KMS-11 (cell line): ENCODE measurements at regions not wholly inside any gene's neighbourhood (a gene's known extent, or its start where the extent isn't known, plus 50 kb on each side); places are given as distances from the start of the nearest gene placed in this dataset.

Source experiments
- H2AFZ ChIP-seq: fragments of 200-600 bp; sonication (generic); 2 replicates; pipeline ENCODE4 v1.6.1; 2016; ENCODE audit warnings: antibody characterized with exemption, mixed run types, low read depth
- H3K27ac ChIP-seq: fragments of 200-600 bp; sonication (generic); 2 replicates; pipeline ENCODE4 v1.6.1; 2016; ENCODE audit warnings: mild to moderate bottlenecking, mixed run types
- H3K27me3 ChIP-seq: fragments of 200-600 bp; sonication (generic); 2 replicates; pipeline ENCODE4 v1.6.1; 2017; ENCODE audit warnings: mild to moderate bottlenecking, low read depth, mixed run types, moderate library complexity; ENCODE audit not compliant: insufficient read depth
- H3K36me3 ChIP-seq: fragments of 200-600 bp; sonication (generic); 2 replicates; pipeline ENCODE4 v1.6.1; 2017; ENCODE audit warnings: mild to moderate bottlenecking, mixed run types; ENCODE audit not compliant: insufficient read depth
- H3K4me1 ChIP-seq: fragments of 200-600 bp; sonication (generic); 2 replicates; pipeline ENCODE4 v1.6.1; 2016; ENCODE audit warnings: mild to moderate bottlenecking, low read depth, mixed run types; ENCODE audit not compliant: poor library complexity, severe bottlenecking
- H3K4me2 ChIP-seq: fragments of 200-600 bp; sonication (generic); 2 replicates; pipeline ENCODE4 v1.7.0; 2016; ENCODE audit warnings: mild to moderate bottlenecking, mixed run types
- H3K4me3 ChIP-seq: fragments of 200-600 bp; sonication (generic); IDR thresholded peaks from 2 replicates; pipeline ENCODE4 v1.6.1; 2017; ENCODE audit warnings: low read depth, low read length, mixed read lengths; ENCODE audit not compliant: insufficient read depth
- H3K79me2 ChIP-seq: fragments of 200-600 bp; sonication (generic); 2 replicates; pipeline ENCODE4 v1.6.1; 2016; ENCODE audit warnings: low read depth, mixed run types; ENCODE audit not compliant: insufficient read depth
- H3K9ac ChIP-seq: fragments of 200-600 bp; sonication (generic); 2 replicates; pipeline ENCODE4 v1.6.1; 2016; ENCODE audit warnings: mild to moderate bottlenecking, mixed run types
- H4K20me1 ChIP-seq: fragments of 200-600 bp; sonication (generic); 2 replicates; pipeline ENCODE4 v1.6.1; 2016; ENCODE audit warnings: mild to moderate bottlenecking, mixed run types; ENCODE audit not compliant: insufficient read depth
- CTCF ChIP-seq: fragments of 200-600 bp; sonication (generic); conservative IDR thresholded peaks from 2 replicates; pipeline ENCODE4 v1.6.1; 2017; ENCODE audit warnings: low read depth, mild to moderate bottlenecking, antibody characterized with exemption, low read length, moderate library complexity, mixed read lengths

GRCh38 chr4:122100508-122100907 lies 51.6 kb upstream of the BLTP1 start:
- no peak overlapping the region for H3K27ac ChIP-seq
- no peak overlapping the region for H3K4me2 ChIP-seq
- H3K9ac ChIP-seq, result no peak overlapping the region

GRCh38 chr4:122099896-122100295 lies 52.2 kb upstream of the BLTP1 start:
- TF ChIP-seq CTCF, result no peak
- Histone ChIP-seq H4K20me1 (no peaks in the 10 kb centered on the region), H3K4me2 (no peak overlapping the region), H3K27me3 (no peaks in the 10 kb centered on the region), H3K79me2 (no peaks in the 10 kb centered on the region), H3K27ac (no peak overlapping the region), H3K4me1 (no peaks in the 10 kb centered on the region), H3K4me3 (no peak overlapping the region), H2AFZ (no peak overlapping the region), H3K36me3 (no peaks in the 10 kb centered on the region), H3K9ac (no peak overlapping the region)

More at GRCh38 chr4:122100508-122100907, 51.6 kb upstream of the BLTP1 start:
- Histone ChIP-seq H2AFZ (no peak overlapping the region), H3K27me3 (no peaks in the 10 kb centered on the region), H3K36me3 (no peaks in the 10 kb centered on the region), H3K4me3 (no peak overlapping the region), H4K20me1 (no peaks in the 10 kb centered on the region), H3K79me2 (no peaks in the 10 kb centered on the region), H3K4me1 (no peaks in the 10 kb centered on the region)
- no peak for TF ChIP-seq CTCF

GRCh38 chr4:122091836-122092405 lies 60.2 kb upstream of the BLTP1 start:
- Histone ChIP-seq H2AFZ (no peak overlapping the region), H3K4me3 (no peak overlapping the region), H4K20me1 (no peaks in the 10 kb centered on the region), H3K36me3 (no peaks in the 10 kb centered on the region), H3K27me3 (no peaks in the 10 kb centered on the region), H3K27ac (no peak overlapping the region), H3K9ac (no peak overlapping the region), H3K4me2 (no peak overlapping the region), H3K79me2 (no peaks in the 10 kb centered on the region), H3K4me1 (no peaks in the 10 kb centered on the region)
- TF ChIP-seq CTCF, result no peak

DNA sequence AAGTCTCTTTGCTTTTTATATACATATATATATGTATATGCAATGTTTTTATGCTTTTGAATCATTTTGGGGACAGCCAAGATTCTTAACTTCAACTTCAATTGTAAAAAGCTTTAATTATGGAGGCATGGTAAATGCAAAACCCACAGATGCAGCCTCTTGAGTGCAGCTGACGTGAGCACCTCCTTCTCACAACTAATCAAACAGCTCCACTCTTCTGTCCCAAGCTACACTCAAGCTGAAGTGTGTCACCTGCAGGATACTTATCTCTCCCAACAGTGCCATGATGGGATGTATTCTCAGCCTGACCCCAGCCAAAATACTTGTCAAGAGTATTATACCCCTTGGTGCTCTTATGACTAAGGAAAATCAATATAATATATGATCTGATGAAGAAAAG lies 60.7 kb upstream of the BLTP1 start:
- Histone ChIP-seq H3K27me3 (no peaks in the 10 kb centered on the region), H3K4me3 (no peak overlapping the region), H3K79me2 (no peaks in the 10 kb centered on the region), H3K27ac (no peak overlapping the region), H3K9ac (no peak overlapping the region), H4K20me1 (no peaks in the 10 kb centered on the region), H3K36me3 (no peaks in the 10 kb centered on the region), H2AFZ (no peak overlapping the region), H3K4me2 (no peak overlapping the region), H3K4me1 (no peaks in the 10 kb centered on the region)
- no peak for TF ChIP-seq CTCF

DNA sequence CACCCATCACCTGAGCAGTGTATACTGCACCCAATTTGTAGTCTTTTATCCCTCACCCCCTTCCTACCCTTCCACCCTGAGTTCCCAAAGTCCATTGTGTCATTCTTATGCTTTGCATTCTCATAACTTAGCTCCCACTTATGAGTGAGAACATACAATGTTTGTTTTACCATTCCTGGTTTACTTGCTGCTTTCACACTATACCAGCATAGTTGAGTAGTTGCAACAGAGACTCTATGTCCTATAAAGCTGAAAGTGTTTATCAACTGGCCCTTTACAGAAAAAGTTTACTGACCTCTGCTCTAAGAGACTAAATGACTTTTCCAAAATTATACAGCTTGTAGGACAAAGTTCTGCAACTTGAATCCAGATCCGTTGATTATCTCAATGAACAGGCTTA lies 61.1 kb upstream of the BLTP1 start:
- no peak for TF ChIP-seq CTCF
- no peak overlapping the region for H3K4me2 ChIP-seq
- no peaks in the 10 kb centered on the region for H4K20me1 ChIP-seq

More for the DNA sequence above, 61.1 kb upstream of the BLTP1 start:
- no peak overlapping the region for H3K27ac ChIP-seq
- H3K27me3 ChIP-seq, result no peaks in the 10 kb centered on the region
- no peaks in the 10 kb centered on the region for H3K79me2 ChIP-seq
- no peak overlapping the region for H3K4me3 ChIP-seq
- no peaks in the 10 kb centered on the region for H3K36me3 ChIP-seq
- no peaks in the 10 kb centered on the region for H3K4me1 ChIP-seq
- H2AFZ ChIP-seq, result no peak overlapping the region
- H3K9ac ChIP-seq, result no peak overlapping the region
